WTC11 (cell line): ENCODE measurements at regions not wholly inside any gene's neighbourhood (a gene's known extent, or its start where the extent isn't known, plus 50 kb on each side); places are given as distances from the start of the nearest gene placed in this dataset.

Experiments
- CTCF ChIP-seq: fragments of 200-600 bp; IDR thresholded peaks from 2 replicates; pipeline ENCODE4 v1.8.0; 2022; ENCODE audit warnings: antibody characterized with exemption
- MAX ChIP-seq: sonication (generic); formaldehyde crosslinking; IDR thresholded peaks from 2 replicates; pipeline ENCODE4 v1.8.0; 2022; ENCODE audit warnings: mild to moderate bottlenecking, missing genetic modification reagents
- MXD4 ChIP-seq: fragments of 250-450 bp; sonication (Bioruptor Pico); IDR thresholded peaks from 2 replicates; pipeline ENCODE4 v1.8.0; 2021; ENCODE audit warnings: mild to moderate bottlenecking, moderate library complexity, borderline replicate concordance
- MYBL2 ChIP-seq: sonication (generic); formaldehyde crosslinking; IDR thresholded peaks from 2 replicates; pipeline ENCODE4 v1.8.1; 2023; ENCODE audit warnings: mild to moderate bottlenecking, moderate library complexity, missing genetic modification reagents
- TCF7 ChIP-seq: sonication (generic); formaldehyde crosslinking; IDR thresholded peaks from 2 replicates; pipeline ENCODE4 v1.8.0; 2022; ENCODE audit warnings: mild to moderate bottlenecking, low read depth, missing genetic modification reagents, moderate library complexity
- TEAD4 ChIP-seq: sonication (generic); formaldehyde crosslinking; IDR thresholded peaks from 2 replicates; pipeline ENCODE4 v1.8.0; 2022; ENCODE audit warnings: mild to moderate bottlenecking, missing genetic modification reagents
- ZNF416 ChIP-seq: fragments of 250-450 bp; sonication (Bioruptor Pico); IDR thresholded peaks from 2 replicates; pipeline ENCODE4 v1.9.0; 2021; ENCODE audit warnings: mild to moderate bottlenecking, inconsistent platforms
- ZNF423 ChIP-seq: fragments of 250-450 bp; sonication (Bioruptor Pico); IDR thresholded peaks from 2 replicates; pipeline ENCODE4 v2.1.2; 2022; ENCODE audit warnings: mild to moderate bottlenecking, moderate library complexity
- TF ChIP-seq, protein P1 (sequence below): sonication (generic); formaldehyde crosslinking; IDR thresholded peaks from 2 replicates; pipeline ENCODE4 v1.8.0; 2022; ENCODE audit warnings: mild to moderate bottlenecking, missing genetic modification reagents
- TF ChIP-seq, protein P2 (sequence below): sonication (generic); formaldehyde crosslinking; conservative IDR thresholded peaks from 2 replicates; pipeline ENCODE4 v1.8.1; 2023; ENCODE audit warnings: mild to moderate bottlenecking, low read depth, missing genetic modification reagents, moderate library complexity

GRCh38 chr4:148530114-148530513 lies 87.9 kb upstream of the NR3C2 start:
- TF ChIP-seq CTCF (no peak), MXD4 (CRISPR knock-in tag) (no peak), MYBL2 (CRISPR knock-in tag) (no peak), ZNF416 (no peak), TEAD4 (no peak), MAX (CRISPR knock-in tag) (no peak), TCF7 (CRISPR knock-in tag) (no peak), ZNF423 (CRISPR knock-in tag) (no peak)
- TF ChIP-seq, protein P1, sequence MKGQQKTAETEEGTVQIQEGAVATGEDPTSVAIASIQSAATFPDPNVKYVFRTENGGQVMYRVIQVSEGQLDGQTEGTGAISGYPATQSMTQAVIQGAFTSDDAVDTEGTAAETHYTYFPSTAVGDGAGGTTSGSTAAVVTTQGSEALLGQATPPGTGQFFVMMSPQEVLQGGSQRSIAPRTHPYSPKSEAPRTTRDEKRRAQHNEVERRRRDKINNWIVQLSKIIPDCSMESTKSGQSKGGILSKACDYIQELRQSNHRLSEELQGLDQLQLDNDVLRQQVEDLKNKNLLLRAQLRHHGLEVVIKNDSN (CRISPR knock-in tag) = no peak
- TF ChIP-seq, protein P2, sequence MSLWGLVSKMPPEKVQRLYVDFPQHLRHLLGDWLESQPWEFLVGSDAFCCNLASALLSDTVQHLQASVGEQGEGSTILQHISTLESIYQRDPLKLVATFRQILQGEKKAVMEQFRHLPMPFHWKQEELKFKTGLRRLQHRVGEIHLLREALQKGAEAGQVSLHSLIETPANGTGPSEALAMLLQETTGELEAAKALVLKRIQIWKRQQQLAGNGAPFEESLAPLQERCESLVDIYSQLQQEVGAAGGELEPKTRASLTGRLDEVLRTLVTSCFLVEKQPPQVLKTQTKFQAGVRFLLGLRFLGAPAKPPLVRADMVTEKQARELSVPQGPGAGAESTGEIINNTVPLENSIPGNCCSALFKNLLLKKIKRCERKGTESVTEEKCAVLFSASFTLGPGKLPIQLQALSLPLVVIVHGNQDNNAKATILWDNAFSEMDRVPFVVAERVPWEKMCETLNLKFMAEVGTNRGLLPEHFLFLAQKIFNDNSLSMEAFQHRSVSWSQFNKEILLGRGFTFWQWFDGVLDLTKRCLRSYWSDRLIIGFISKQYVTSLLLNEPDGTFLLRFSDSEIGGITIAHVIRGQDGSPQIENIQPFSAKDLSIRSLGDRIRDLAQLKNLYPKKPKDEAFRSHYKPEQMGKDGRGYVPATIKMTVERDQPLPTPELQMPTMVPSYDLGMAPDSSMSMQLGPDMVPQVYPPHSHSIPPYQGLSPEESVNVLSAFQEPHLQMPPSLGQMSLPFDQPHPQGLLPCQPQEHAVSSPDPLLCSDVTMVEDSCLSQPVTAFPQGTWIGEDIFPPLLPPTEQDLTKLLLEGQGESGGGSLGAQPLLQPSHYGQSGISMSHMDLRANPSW (CRISPR knock-in tag) = no peak
